ENCODE measurements at regions not wholly inside any gene's neighbourhood (a gene's known extent, or its start where the extent isn't known, plus 50 kb on each side); places are given as distances from the start of the nearest gene placed in this dataset.

DNA sequence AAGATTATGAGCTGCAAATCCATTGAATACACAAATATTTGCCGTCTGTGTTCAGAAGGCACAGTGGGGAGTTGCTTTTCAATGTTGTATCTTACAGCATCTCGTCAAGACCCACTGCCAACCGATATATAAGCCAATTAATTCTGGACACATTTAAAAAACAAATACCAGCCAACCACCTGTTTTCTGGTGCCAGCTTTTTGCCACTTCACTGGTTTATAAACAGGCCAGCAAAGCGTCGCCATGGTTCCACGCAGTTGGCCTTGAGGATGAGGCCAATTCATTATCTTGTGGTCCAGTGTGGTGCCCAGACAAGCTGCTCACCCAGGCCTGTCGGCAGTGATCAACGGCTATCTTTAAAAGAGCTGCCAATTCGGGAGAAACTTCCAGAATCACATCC is 321.0 kb downstream of the TCERG1L start:
- no peak for DNase-seq

DNA sequence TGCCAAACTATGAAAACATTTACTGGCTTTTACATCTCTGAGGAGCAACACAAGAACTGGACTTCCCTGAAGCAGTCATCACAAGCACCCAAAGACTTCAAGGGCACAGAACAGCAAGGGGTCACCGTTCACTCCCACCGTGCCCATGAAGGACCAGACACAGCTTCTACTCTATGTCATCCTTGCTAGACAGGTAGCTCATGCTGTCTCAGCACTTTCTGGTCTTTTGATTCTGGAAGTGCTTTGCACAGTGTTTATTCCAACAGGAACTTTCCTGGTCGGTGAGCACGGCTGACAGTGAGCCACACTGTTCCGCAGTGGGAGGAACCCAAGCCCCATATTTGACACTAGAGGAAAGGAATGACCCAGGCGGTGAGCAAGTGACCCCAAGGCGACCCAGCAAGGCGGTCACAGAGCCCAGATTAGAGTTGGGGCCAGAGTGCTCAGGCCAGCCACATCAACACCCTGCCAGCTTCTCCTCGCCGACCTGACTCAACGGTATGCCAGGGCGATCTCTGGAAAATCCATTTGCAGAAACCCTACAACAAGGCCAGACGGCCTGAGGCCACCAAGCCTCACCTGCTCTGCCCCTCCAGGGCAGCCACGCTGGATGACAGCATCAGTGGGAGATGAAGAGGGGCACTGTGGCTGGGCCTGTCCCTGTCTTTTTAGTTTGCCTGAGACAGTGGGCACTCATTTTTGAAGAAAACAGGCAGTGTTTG is 318.6 kb downstream of the TCERG1L start:
- DNase-seq = no peak

DNA sequence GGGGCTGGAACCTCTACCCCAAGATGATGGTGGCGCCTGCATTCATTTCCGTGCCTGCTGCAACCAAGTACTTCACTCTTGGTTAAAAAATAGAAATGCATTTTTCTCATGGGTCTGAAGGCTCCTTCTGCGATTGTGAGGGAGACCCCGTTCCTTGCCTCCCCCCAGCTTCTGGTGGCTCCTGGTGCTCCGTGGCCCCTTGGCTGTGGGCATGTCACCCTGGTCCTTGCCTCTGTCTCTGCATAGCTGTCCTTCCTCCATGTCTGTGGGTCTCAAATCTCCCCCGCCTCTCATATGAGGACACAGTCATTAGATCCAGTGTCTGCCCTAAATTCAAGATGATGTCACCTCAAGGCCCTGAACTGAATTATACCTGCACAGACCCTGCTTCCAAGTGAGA is 317.9 kb downstream of the TCERG1L start:
- no peak for DNase-seq

- no peak for DNase-seq
These were observed 317.3 kb downstream of the TCERG1L start for GRCh38 chr10:130994191-130994590.

- no peak for DNase-seq
These were observed 316.7 kb downstream of the TCERG1L start for GRCh38 chr10:130994845-130995244.

DNA sequence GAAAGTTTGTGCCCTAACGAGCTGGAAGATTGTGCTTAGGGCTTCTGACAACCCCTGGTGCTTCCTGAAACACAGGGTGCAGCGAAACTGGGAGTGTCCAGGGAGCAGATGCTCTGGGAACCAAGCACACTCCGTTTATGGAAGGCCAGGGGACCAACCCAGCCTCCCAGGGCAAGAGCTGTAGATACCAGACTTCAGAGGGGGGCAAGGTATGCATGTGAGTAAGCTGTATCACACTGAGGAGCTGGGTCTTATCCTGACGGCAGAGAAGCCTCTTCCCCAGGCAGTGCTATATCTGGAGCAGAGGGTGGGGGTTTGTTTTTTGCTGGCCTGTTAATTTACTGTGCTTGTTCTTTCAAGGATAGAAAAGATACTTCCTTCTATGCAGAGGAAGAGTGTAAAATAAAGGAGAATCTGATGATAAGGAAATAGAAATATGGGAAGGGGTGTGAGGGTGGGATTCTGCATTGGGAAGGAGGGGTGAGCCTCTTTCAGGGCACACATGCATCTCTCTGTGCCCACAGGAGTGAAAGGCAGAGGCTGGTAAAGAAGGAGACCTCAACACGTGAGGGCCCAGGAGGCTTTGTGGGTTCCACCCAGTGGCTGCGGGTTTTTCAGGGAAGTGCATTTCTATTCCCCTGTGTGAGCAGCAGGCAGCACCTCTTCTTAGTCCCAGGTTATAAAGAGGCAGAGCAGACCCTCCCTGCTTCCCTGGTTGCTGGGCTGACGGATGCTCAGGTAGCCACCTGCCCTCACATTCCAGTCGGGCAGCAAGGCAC is 314.1 kb downstream of the TCERG1L start:
- no peak for DNase-seq

DNA sequence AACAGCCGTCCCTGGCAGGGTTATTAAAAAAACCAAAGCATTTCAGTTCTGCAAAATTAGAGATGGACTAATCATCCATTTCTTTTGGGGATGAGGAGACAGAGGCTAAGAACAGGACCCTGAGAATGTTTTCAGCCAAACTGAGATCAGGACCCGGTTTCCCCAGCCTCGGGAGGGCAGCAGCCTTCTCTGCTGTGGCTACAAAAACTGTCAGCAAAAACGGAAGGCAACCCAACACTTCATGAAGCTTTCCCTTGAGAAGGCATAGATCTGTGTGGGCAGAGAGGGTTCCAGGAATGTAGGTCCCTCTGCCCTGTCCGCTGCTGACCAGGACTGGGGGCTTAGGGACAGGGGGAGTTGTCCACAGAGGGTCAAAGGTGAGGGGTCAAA is 313.5 kb downstream of the TCERG1L start:
- DNase-seq = no peak

DNA sequence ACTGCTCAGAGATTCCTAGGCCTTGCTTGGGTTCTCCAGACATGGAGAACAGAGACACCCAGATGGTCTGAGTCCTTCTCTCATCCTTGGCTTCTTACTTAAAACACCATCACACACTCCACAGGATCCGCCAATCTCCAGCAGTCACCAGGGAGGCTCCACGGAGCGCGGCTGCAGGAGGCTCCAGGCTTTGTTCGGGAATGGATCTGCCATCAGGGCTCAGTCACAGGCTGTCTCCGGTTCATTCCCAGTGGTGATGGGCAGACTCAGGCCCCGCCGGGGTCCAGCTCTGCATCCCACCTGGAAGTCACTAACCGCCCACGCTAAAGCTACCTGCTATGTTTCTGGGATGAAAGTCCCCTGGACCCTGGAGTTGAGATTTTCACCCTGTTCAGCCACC is 312.9 kb downstream of the TCERG1L start:
- no peak for DNase-seq

DNA sequence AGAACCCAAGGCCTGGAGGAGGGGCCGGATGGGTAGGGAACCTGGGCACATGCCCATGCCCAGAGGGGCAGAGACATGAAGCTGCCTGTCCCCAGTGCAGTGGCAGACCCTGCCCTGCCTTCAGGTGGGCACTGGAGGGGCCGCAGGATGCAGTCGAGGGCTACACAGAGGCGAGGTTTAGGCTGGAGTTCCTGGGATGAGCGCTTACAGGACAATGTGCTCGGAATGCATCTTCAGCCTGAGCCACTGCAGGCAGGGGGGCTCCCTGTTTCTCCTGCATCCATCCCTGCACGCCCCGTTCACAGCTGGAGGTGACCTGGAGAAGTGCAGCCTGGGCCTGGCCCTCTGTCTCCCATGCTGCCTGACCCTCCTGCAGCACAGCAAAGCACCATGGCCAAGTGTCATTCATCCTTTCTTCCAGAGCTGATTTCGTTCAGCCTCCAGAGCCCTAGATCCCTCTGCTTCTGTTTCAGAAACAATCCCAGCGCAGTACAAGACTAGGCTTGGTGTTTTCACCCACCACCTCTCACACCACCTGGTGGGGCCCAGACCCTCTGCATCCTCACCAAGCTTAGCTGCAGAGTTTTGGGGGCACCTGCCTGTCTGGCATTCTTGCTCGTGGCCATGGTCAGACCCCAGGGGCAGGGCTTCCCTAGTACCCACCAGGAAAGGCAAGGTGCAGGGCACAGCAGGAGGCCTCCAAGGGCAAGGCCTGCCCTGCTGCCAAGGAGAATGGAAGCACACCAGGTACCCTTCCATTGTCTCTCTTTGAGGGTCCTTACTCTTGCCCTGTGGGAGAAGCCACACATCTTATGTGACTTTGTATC is 311.9 kb downstream of the TCERG1L start:
- DNase-seq = no peak

GRCh38 chr10:131000244-131000643 is 311.3 kb downstream of the TCERG1L start:
- DNase-seq = no peak

DNA sequence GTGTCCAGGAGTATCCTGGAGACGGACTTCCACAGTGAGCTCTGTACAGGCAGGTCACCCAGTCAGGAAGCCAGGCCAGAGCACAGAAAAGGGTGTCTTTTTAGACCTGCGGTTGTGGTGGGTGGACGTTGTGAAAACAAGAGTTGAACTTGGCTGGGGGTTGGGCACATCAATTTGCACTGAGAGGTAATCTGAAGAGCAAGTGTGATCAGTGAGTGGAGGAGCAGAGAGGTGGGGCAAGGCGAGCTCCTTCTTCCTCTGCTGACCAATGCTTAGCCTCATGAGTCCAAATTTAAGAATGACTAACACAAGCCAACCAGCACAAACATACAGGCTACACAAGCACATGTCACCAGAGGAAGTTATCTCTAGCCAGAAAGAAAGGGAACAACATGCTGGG is 310.8 kb downstream of the TCERG1L start:
- DNase-seq = no peak

- DNase-seq = no peak
These were observed 310.1 kb downstream of the TCERG1L start for GRCh38 chr10:131001438-131001837.

DNA sequence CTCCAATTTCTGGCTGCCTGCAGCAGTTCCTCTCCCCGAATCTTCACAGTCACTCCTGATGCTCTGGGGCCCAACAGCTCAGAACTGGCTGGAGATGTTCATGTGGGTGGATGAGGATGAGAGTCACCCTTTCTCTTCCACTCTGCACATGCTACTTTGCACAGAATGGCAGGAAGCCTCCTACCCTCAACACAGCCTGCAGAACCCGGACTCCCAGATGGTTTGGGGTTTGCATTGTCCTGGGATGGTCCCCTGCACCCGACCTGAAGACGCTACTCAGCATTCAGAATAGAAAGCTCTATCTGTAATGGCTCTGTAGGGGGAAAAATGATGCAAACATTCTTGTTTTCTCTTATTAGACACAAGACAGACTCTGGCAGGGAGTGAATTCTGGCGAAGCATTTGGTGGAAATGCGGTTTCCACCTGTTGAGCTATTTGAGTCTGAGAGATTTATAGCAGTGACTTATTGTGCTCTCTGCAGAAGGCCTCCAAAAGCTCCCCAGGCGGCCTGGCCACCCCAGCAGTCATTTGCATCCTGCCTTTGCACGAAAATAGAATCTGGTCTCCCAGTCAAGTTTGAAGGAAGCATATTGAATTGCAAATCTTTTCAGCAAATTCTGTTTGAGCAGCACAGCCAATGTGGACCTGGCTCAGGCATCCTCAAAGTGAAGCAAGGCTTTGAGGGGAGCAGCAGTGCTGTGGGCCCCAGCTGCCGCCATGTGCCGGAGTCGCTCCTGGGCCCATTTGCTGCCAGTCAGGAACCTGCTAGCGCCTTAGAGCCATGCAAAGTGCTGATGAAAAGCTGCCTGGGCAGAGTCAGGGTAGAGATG is 309.3 kb downstream of the TCERG1L start:
- no peak for DNase-seq

DNA sequence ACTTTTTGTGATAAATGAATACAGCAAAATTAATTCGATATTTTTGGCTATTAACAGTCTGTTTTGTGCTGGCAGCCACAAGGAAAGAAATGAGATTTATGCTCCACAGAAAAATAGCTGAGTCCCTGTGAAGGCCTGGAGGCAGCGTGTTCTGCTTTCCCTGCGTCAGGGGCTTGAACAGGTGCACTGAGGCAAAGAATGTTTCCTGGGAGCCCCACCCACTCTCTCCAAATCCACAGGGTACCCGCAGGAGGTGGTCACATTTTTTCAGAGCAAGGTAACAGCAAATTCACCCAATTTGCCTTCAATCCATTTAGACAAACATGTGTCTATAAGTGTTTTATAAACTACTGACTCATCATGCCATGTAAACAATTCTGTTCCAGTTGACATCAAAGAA is 308.1 kb downstream of the TCERG1L start:
- DNase-seq = no peak

- DNase-seq = no peak
These were observed 307.2 kb downstream of the TCERG1L start for GRCh38 chr10:131004276-131004675.

DNA sequence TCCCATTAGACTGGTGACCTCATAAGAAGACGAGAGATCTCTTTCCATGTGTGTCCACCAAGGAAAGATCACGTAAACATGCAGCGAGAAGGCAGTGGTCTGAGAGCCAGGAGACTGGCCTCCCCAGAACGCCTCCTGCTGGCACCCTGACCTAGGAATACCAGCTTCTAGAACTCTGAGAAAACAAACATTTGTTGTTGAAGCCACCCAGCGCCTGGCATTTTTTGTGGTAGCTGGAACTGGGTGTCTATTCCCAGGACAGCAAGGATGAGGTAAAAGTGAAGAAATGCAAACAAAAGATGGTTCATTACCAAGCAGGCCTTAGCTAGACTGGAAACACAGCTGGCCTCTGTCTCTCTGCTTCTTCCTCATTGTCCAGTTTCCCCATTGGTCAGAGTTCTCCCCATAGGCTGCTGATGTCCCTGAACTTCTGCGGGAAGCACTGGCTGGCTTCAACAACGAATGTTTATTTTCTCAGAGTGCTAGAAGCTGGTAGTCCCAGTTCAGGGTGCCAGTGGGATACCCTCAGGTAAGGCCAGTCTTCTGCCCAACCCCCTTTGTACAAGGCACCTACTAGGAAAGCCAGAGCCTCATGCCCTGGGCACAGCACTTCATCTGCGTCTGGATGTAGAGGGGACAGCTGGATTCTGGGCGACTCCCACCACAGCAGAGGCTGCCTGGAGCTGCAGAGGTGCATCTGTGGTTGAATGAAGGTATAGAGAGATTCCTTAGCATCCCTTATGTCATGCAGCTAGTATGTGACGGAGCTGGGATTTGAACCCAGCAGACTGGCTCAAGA is 304.9 kb downstream of the TCERG1L start:
- DNase-seq = no peak

DNA sequence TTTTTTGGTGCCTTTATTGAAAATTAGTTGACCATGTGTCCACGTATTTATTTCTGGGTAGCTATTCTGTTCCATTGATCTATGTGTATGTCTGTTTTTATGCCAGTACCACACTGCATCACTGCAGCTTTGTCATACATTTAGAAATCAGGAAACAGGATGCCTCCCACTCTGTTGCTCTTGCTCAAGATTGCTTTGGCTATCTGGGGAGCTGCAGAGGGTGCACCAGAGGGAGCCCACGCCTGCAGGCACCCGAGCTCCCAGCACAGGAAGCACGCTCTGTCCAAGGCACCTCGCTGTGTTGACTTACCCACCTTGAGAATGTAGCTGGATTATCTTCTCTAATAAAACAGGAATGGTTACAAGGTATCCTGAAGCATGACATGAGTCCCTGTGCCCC is 301.7 kb downstream of the TCERG1L start:
- no peak for DNase-seq

GRCh38 chr10:131010965-131011575 is 300.5 kb downstream of the TCERG1L start:
- no peak for DNase-seq

DNA sequence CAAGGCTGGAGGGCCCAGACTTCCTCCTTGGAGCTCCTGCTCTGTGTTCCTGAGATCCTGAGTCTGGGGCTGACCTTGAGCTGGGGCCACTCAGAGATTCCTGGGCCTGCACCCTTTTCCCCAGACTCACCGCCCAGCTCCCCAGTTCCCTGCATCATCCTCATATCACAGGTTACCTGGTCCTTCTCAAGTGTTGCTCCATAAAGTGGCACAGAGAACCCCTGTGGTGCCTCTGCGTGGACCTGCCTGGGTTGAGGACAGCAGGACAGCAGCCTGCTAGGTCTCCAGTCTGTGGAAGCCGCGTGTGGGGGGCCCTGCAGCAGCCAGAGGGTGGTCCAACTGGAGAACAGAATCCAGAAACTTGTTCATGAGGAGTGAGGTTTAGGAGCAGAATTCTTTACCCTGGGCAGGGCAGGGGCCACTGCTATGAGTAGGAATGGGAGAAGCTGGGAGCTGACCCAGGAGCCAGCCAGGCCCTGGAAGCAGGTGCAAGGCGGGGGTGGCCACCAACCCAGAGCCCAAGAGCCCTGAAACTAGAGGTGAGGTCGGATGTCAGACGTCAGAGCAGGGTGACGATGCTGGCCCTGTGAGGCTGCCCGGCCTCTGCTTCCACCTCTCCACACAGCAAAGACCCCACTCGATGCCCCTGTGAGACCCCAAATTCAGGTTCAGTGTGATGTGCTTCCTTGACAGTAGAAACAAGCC is 299.4 kb downstream of the TCERG1L start:
- DNase-seq = no peak

DNA sequence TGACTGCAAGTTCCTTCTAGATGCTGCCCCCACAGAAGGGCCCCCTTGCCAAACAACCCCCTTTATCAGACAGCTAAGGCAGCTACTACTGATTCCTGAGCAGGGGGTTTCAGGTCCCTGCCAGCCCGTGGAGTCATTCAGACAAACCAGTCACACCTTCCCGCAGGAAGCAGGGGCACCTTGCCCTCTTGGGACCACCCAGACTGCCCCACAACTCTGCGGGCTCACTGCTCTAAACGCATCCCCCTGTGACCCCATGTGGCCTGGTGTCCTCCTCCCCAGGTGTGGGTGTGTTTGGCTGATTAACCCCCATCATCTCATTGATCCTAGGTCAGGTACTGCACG is 298.9 kb downstream of the TCERG1L start:
- no peak for DNase-seq
